ENCODE measurements at regions not wholly inside any gene's neighbourhood (a gene's known extent, or its start where the extent isn't known, plus 50 kb on each side); places are given as distances from the start of the nearest gene placed in this dataset.
"Not testable (repeated sequence)": the region's sequence is repeated elsewhere in the genome, so short reads cannot be mapped to it uniquely, and the experiment has no call there.

DNA sequence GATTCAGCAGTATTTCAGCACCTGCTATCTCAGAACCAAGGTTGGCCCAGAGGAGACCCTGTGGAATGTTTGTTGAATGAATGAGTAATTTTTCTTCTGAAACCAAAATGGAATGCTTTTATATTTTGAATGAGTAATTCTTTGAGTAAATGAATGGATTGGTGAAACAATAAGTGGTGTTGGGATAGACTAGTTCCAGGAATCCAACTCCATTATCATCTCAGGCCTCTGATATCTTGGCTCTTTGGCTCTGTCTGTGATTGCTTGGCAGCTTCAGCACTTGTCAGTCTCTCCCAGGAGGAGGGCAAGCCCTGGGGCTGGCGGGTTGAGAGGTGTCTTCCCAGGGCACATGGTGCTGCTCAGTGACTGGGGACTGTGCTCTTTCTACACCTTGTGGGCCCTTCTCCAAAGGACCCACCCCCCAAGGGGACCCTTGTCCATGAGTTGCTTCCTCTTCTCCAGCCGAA is 284.4 kb upstream of the FOXF1 start:
- no peaks in the 10 kb centered on the region for H3K36me3 Mint-ChIP-seq
- H3K27ac Mint-ChIP-seq = no peak overlapping the region
- H3K27me3 Mint-ChIP-seq = peaks cover 14% of the 10 kb centered on the region
- H3K4me1 Mint-ChIP-seq = no peaks in the 10 kb centered on the region
- H3K4me3 Mint-ChIP-seq = no peak overlapping the region
- DNase-seq (ENCODE audit: low spot score in 2 of 2) (no peak), ATAC-seq (ENCODE audit: low read depth) (no peak)
- H3K9me3 Mint-ChIP-seq = no peaks in the 10 kb centered on the region

DNA sequence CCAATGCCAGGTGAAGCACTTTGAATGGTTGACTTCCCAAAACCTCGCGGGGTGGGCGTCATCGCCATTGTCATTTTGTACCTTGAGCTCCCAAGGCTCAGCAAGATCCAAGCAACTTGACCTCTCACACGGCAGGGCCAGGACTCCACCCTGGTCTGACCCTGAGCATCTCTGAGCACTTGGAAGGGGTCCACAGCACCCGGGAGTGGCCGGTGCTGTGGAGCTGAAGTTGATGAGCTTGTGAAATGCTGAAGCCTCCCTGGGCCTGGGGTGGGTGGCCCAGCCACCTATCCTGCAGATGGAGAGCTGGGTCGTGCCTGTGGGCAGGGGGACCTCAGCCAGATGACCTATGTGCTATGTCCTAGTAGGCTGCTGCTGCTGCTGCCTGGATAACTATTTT is 283.3 kb upstream of the FOXF1 start:
- H3K27ac Mint-ChIP-seq = no peak overlapping the region
- no peaks in the 10 kb centered on the region for H3K9me3 Mint-ChIP-seq
- peaks cover 10% of the 10 kb centered on the region for H3K27me3 Mint-ChIP-seq
- no peak overlapping the region for H3K4me3 Mint-ChIP-seq
- DNase-seq (ENCODE audit: low spot score in 2 of 2) (no peak), ATAC-seq (ENCODE audit: low read depth) (no peak)
- H3K36me3 Mint-ChIP-seq = no peaks in the 10 kb centered on the region
- H3K4me1 Mint-ChIP-seq = no peaks in the 10 kb centered on the region

DNA sequence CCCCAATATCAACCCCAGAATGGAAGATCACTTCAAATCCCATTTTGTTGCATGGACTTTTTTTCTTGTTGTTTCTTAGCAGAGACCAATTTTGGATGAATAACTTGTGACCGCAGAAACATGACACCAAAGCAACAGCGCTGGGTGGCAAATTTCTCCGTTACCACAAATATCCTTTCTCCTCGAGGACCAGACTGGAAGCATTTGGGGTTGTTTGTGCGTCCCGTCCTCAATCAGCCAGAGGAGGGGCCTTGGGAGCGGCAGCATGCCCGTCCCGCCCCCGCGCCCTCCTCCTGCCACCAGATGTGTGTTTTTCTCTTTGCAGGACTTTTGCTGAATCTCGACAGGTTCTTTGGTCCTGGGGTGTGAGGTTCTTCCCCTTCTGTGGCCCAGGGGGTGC is 282.5 kb upstream of the FOXF1 start:
- Mint-ChIP-seq H3K36me3 (no peaks in the 10 kb centered on the region), H3K4me1 (no peaks in the 10 kb centered on the region), H3K4me3 (no peak overlapping the region), H3K9me3 (no peaks in the 10 kb centered on the region), H3K27me3 (peaks cover 9% of the 10 kb centered on the region), H3K27ac (no peak overlapping the region)
- no peak for ATAC-seq (ENCODE audit: low read depth)
- DNase-seq (ENCODE audit: low spot score in 2 of 2) = no peak

DNA sequence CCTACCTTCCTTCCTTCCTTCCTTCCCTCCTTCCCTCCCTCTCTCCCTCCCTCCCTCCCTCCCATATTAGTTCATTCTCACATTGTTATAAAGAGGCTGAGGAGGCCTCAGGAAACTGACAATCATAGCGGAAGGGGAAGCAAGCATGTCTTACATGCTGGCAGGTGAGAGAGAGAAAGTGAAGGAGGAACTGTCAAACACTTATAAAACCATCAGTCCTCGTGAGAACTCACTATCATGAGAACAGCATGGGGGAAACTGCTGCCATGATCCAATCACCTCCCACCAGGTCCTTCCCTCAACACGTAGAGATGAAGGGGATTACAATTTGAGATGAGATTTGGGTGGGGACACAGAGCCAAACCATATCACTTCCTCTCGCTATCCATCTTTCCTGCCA is 281.6 kb upstream of the FOXF1 start:
- H3K36me3 Mint-ChIP-seq = no peaks in the 10 kb centered on the region
- no peak overlapping the region for H3K4me3 Mint-ChIP-seq
- no peak for DNase-seq (ENCODE audit: low spot score in 2 of 2)
- peaks cover 10% of the 10 kb centered on the region for H3K27me3 Mint-ChIP-seq
- H3K9me3 Mint-ChIP-seq = no peaks in the 10 kb centered on the region
- H3K27ac Mint-ChIP-seq = no peak overlapping the region
- no peak for ATAC-seq (ENCODE audit: low read depth)
- no peaks in the 10 kb centered on the region for H3K4me1 Mint-ChIP-seq

DNA sequence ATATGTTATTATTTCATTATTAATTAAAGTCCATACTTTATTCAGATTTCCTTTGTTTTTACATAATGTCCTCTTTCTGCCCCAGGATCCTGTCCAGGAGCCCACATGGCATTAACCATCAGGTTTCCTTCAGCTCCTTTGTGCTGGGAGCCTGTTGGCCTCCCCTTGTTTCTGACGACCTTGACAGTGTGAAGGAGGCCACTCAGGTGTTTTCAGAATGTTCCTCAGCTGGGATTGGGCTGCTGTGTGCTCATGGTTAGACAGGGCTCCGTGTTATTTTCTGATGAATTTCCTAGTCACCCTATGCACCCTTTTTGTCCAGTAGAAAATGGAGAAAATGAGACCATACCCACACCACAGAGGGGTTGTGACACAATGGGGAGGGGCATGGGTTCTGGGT is 281.0 kb upstream of the FOXF1 start:
- no peak overlapping the region for H3K27ac Mint-ChIP-seq
- ATAC-seq (ENCODE audit: low read depth) (no peak), DNase-seq (ENCODE audit: low spot score in 2 of 2) (no peak)
- H3K9me3 Mint-ChIP-seq = no peaks in the 10 kb centered on the region
- no peaks in the 10 kb centered on the region for H3K36me3 Mint-ChIP-seq
- no peak overlapping the region for H3K4me3 Mint-ChIP-seq
- H3K4me1 Mint-ChIP-seq = no peaks in the 10 kb centered on the region
- H3K27me3 Mint-ChIP-seq = peaks cover 10% of the 10 kb centered on the region

DNA sequence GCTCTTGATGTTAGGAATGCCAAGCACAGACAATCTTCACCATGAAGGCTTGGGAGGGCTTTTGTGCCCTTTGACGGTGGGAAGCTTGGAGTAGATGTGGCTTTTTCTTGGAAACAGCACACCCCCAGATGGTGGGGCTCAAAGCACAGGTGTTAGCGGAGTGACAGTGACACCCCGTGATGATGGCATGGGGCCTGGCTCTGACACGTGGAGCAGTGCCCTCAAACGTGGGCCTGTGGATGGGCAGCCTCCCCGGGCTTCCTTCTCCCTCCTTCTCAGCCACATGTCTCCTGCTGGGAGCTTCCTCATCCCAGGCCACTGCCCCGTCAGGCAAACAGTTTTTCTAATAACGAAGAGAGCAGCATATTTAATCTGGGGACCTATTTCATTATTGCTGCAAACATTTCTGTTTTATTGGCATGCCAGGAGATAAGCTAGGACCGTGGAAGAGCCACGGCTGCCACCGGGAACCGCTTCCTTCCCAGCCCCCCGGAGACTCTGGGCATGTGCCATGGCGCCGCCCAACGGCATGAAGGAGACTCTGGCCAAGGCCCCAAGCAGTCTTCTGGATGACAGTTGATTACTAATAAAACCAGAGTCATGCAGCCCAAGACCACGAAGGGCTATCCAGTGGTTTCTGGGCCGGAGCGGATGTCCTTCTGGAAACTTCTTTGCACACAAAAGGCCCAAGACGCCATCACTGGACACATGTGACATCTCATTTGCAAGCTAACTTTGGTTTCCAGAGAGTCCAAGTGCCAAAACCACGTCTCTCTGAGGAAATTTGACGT is 280.3 kb upstream of the FOXF1 start:
- Mint-ChIP-seq H3K4me3 (no peak overlapping the region), H3K27me3 (peaks cover 10% of the 10 kb centered on the region), H3K27ac (no peak overlapping the region), H3K9me3 (no peaks in the 10 kb centered on the region), H3K36me3 (no peaks in the 10 kb centered on the region), H3K4me1 (no peaks in the 10 kb centered on the region)
- DNase-seq (ENCODE audit: low spot score in 2 of 2) (no peak), ATAC-seq (ENCODE audit: low read depth) (no peak)

DNA sequence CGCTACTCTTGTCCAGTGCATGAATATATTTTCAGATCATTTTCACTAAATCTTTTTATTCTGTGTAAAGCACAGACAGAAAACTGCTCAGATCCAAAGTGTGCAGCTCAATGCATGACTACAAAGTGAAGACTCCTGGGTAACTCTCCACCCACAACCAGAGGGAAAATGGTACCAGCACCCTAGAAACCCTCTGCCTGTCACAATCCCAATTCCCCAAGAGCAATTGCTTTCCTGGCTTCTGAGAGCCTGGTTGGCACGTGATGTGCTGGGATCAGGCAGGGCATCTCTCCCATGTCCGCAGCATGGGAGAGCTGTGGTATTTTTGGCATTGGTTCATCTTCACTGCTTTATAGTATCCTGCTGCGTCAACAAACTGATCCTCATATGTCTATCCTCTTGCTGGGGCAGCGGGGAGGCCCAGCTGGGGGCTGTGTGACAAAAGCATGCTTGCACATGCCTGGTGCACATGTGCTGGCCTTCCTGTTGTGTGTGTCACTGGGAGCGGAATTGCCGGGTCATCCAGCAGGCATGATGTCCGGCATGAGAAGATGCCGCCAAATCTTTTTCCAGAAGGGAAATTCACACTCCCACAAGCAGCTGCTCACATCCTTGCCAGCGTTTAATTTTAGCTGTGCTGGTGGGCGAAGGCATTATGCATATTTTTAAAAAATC is 278.9 kb upstream of the FOXF1 start:
- H3K27me3 Mint-ChIP-seq = peaks cover 9% of the 10 kb centered on the region
- no peak overlapping the region for H3K27ac Mint-ChIP-seq
- ATAC-seq (ENCODE audit: low read depth) = no peak
- no peaks in the 10 kb centered on the region for H3K9me3 Mint-ChIP-seq
- H3K36me3 Mint-ChIP-seq = no peaks in the 10 kb centered on the region
- no peak overlapping the region for H3K4me3 Mint-ChIP-seq
- DNase-seq (ENCODE audit: low spot score in 2 of 2) = no peak
- no peaks in the 10 kb centered on the region for H3K4me1 Mint-ChIP-seq

DNA sequence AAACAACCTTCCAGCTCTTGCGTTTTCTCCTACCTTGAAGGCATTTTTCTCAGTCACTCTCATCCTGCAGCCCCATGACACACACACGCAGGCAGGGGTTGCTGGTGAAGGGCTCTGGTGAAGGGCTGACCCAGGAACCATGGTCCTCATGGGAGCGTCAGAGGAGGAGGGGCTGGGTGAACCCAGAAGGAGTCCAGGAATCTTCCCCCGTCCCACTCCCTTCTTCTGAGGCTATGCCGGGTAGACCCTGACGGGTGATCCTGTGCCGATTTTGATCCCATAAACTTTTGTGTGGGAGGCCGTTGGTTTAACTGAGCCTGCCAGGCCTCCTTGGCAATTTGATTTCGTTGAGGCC is 278.4 kb upstream of the FOXF1 start:
- Mint-ChIP-seq H3K4me1 (no peaks in the 10 kb centered on the region), H3K36me3 (no peaks in the 10 kb centered on the region), H3K27me3 (peaks cover 9% of the 10 kb centered on the region), H3K4me3 (no peak overlapping the region), H3K9me3 (no peaks in the 10 kb centered on the region), H3K27ac (no peak overlapping the region)
- ATAC-seq (ENCODE audit: low read depth) (no peak), DNase-seq (ENCODE audit: low spot score in 2 of 2) (no peak)

DNA sequence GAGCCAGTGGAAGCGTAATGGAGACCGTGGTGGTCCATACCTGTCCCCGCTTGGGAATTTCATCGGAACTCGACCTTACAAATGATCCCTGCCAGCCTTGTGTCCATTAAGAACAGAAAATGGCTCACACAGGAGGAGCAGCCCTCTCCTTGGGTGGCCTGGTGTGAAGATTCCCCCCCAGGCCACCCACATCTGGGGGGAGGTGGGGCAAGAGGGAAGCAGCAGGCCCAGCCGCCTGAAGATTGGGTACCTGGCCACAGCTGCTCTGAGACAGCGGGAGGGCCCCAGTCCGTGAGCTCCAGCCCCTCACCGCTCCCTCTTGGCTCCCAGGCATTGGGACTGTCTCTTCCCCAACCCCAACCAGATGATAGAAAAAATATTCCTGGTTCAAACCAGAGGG is 277.8 kb upstream of the FOXF1 start:
- Mint-ChIP-seq H3K9me3 (no peaks in the 10 kb centered on the region), H3K36me3 (no peaks in the 10 kb centered on the region), H3K27ac (no peak overlapping the region), H3K4me3 (no peak overlapping the region), H3K4me1 (no peaks in the 10 kb centered on the region), H3K27me3 (peaks cover 8% of the 10 kb centered on the region)
- DNase-seq (ENCODE audit: low spot score in 2 of 2) (no peak), ATAC-seq (ENCODE audit: low read depth) (no peak)

DNA sequence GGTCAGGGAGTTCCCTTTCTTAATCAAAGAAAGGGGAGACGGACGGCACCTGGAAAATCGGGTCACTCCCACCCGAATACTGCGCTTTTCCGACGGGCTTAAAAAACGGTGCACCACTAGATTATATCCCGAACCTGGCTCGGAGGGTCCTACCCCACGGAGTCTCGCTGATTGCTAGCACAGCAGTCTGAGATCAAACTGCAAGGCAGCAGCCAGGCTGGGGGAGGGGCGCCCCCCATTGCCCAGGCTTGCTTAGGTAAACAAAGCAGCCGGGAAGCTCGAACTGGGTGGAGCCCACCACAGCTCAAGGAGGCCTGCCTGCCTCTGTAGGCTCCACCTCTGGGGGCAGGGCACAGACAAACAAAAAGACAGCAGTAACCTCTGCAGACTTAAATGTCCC is 276.8 kb upstream of the FOXF1 start:
- H3K36me3 Mint-ChIP-seq; H3K27ac Mint-ChIP-seq; H3K4me1 Mint-ChIP-seq; DNase-seq (ENCODE audit: low spot score in 2 of 2); H3K4me3 Mint-ChIP-seq; H3K9me3 Mint-ChIP-seq; ATAC-seq (ENCODE audit: low read depth); H3K27me3 Mint-ChIP-seq: not testable (repeated sequence)

DNA sequence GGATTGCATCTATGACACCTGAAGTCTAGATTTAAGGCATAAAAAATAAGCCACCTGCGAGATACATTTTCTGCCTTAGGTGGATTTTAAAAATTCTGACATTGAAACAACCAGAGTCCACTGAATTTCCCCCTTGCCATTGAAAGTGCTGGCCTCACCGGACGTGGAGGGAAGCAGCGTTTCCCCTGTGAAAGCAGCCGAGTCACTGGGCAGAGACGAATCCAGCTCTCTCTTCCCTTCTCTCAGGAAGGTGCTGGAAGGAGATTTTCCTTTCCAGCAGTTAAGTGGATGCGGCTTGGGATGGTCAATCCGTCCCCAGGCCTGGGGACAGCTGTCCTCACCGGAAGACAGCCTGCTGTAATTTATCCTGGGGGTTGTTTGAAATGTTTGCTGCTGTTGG is 270.9 kb upstream of the FOXF1 start:
- ATAC-seq (ENCODE audit: low read depth) (no peak), DNase-seq (ENCODE audit: low spot score in 2 of 2) (no peak)
- peaks cover 11% of the 10 kb centered on the region for H3K27me3 Mint-ChIP-seq
- no peaks in the 10 kb centered on the region for H3K36me3 Mint-ChIP-seq
- H3K4me1 Mint-ChIP-seq = no peaks in the 10 kb centered on the region
- H3K4me3 Mint-ChIP-seq = no peak overlapping the region
- no peaks in the 10 kb centered on the region for H3K9me3 Mint-ChIP-seq
- H3K27ac Mint-ChIP-seq = no peak overlapping the region

DNA sequence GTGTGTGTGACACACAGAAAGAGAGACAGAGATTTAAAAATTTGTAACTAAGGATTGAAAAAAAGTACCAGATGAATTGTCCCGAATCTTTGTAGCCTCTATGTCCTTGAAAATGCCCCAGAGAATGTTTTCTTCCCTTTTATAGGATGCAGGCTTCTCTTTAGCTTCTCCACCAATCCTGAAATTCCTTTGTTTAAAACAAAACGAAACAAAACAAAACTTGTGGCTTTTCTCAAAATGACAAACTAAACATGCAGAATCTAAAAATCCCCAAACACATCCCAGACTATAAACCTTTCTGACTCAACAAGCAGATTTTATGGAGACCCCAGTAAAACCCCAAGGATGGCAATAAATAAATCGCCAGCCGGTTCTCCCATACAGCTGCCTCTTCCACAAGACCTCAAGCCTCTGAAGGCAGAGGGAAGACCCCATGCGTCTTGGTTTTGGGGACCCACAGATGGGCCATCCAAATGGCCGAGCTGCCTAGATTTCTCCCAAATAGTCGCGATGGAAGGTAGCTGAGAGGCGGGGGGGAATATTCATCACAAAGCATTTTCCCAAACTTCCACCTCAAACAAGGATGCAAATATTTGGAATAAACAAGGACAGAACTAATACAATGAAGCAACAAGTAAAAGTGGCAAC is 269.5 kb upstream of the FOXF1 start:
- Mint-ChIP-seq H3K9me3 (no peaks in the 10 kb centered on the region), H3K4me3 (no peak overlapping the region), H3K27ac (no peak overlapping the region), H3K4me1 (no peaks in the 10 kb centered on the region), H3K36me3 (no peaks in the 10 kb centered on the region), H3K27me3 (peaks cover 15% of the 10 kb centered on the region)
- no peak for ATAC-seq (ENCODE audit: low read depth)
- DNase-seq (ENCODE audit: low spot score in 2 of 2) = no peak

DNA sequence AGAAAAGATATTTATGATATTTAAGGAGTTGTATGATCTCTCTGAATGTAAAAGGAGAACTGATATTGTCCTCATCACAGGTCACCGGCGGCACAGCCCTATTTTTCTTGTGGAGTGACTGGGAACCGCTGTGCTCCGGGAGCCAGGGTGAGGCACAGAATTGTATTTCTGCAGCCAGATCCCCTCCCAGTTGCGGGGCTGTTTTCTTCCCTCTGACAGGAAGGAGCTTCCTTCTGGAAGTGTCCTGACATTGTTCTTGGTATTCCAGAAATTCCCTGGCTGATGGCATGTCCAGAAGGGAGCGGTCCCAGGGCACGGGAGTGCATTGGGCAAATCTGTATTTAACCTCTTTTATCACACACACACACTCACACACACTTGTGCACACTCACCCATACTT is 268.6 kb upstream of the FOXF1 start:
- Mint-ChIP-seq H3K9me3 (no peaks in the 10 kb centered on the region), H3K4me1 (no peaks in the 10 kb centered on the region)

DNA sequence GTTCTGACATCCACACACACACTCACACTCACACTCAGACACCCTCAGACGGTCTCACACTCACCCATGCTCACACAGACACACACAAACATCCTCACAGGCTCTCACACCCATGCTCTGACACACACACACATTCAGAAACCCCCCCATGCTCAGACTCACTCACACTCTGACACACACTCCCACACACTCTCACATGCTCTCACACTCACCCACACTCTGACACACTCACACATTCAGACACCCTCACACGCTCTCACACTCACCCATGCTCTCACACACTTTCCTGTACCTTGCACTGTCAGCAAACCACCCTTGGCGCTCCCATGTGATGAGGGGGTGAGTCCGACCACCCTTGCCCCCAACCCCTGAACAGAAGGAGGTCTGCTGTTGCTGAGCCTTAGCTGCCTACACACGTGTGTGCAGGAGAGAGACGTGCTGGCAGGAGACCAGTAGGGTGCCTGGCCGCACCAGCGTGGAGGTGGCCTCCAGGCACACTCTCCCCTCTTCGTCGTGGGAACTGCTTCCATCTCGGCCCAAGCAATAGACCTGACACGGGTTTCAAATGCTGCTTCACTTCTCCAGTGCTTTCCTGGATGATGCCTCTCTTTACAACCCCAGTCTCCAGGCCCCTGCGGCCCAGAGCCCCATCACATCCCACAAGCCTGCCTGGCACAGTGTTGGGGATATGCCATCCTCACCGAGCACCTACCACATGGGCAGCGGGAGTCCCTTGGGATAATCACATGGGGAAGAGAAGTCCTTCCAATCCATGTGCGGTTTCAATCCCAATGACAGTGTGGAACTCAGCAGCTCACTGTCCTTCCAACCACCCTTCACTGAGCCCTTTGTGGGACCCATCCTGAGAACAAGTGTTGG is 267.8 kb upstream of the FOXF1 start:
- DNase-seq (ENCODE audit: low spot score in 2 of 2) (no peak), ATAC-seq (ENCODE audit: low read depth) (no peak)
- no peak overlapping the region for H3K4me3 Mint-ChIP-seq
- peaks cover 15% of the 10 kb centered on the region for H3K27me3 Mint-ChIP-seq
- no peak overlapping the region for H3K27ac Mint-ChIP-seq
- H3K36me3 Mint-ChIP-seq = no peaks in the 10 kb centered on the region
- no peaks in the 10 kb centered on the region for H3K4me1 Mint-ChIP-seq
- H3K9me3 Mint-ChIP-seq = no peaks in the 10 kb centered on the region

More for the DNA sequence above, 268.6 kb upstream of the FOXF1 start:
- no peak for DNase-seq (ENCODE audit: low spot score in 2 of 2)
- Mint-ChIP-seq H3K27ac (no peak overlapping the region), H3K27me3 (peaks cover 15% of the 10 kb centered on the region), H3K36me3 (no peaks in the 10 kb centered on the region), H3K4me3 (no peak overlapping the region)
- no peak for ATAC-seq (ENCODE audit: low read depth)

Measured in memory B cell (primary cell).